HG02840 (cell line): ENCODE measurements at regions not wholly inside any gene's neighbourhood (a gene's known extent, or its start where the extent isn't known, plus 50 kb on each side); places are given as distances from the start of the nearest gene placed in this dataset.
A peak's percentile ranks its signal among the peaks of the same experiment; 100 is the strongest.
"Not testable (repeated sequence)": the region's sequence is repeated elsewhere in the genome, so short reads cannot be mapped to it uniquely, and the experiment has no call there.

Experiments
- ATAC-seq: cut with Tn5 transposase; IDR thresholded peaks from one replicate; pipeline ENCODE4 v1.9.1; 2021; ENCODE audit warnings: mild to moderate bottlenecking, moderate library complexity, moderate number of reproducible peaks; ENCODE audit not compliant: unreplicated experiment, low FRiP score

DNA sequence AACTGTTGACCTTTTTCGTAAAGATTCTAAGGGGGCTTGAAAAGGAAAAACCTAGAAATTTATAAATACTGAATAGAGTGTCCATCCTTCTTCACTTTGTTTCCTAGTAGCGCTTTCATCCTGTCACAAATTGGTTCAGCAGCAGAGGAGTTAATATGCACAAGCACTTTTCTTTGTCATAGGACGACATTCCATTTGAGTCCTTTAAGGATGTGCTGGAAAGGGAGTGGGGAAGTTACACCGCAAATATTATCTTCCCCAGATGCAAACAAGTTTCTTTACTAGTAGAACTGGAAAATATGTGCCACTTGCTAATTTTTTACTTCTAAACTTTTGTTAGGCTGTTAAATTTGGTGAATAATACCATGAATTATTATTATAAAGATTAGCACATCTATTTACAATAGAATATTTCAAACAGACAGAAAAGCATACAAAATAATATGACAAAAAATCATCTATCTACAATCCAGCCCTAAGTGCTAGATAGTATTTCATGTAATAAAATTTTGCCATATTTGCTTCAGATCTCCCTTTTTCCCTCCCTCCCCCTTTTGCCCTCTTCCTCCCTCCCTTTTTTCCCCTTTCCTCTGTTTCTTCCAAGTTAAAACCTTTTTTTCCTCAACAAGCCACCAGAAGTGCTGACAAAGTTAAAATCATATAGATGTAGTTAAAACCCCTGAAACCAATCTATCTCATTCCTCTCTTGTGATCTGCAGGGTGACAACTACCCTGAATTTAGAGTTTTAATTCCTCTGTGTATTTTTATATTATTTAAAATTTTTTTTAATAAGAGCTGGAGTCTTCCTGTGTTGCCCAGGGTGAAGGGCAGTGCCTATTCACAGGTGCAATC is 50.5 kb upstream of the MAP4K3 start:
- no peak for ATAC-seq

DNA sequence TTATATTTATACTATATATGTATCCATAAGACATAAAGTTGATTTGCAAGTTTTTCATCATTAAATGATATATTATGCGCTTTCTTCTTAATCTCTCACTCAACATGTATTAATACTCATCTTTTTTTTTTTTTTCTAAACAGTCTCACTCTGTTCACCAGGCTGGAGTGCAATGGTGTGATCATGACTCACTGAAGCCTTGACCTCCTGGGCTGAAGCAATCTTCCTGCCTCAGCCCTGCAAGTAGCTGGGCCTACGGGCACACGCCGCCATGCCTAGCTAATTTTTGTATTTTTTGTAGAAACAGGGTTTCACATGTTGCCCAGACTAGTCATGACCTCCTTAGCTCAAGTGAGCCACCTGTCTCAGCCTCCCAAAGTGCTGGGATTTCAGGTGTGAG is 51.4 kb upstream of the MAP4K3 start:
- no peak for ATAC-seq

DNA sequence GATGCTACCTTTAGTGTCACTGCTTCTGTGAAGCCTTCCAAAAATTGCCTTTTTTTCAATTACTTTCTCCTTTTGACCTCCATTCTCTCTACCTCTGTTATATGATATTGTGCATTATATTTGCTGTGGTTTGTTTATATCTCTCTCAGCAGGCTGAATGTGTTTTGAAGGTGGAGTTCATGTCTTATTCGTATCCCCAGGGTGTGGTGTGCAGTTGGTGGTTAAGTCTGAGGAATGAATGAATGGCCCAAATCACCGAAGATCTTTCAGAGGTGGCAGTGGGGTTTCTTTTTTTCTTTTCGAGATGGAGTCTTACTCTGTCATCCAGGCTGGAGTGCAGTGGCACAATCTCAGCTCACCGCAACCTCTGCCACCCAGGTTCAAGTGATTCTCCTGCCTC is 53.5 kb upstream of the MAP4K3 start:
- ATAC-seq, result no peak

DNA sequence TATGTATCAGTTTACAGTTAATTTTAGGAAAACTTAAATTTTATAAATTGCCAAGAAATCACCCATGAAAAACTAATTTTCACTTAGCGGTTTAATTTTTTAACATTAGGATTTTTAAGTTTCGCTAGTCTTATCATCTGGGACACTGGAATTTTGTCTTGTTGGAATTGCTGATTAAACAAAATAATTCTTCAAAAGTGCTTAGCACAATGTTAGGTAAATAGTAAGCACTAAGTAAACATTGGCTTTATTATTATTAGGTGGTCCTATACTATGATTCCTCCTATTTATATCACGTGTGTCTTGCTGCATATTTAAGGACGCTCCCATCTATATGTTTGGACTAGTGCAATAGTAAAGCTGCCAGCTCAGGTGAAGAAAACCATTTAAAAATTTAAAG is 54.6 kb upstream of the MAP4K3 start:
- ATAC-seq, result no peak

DNA sequence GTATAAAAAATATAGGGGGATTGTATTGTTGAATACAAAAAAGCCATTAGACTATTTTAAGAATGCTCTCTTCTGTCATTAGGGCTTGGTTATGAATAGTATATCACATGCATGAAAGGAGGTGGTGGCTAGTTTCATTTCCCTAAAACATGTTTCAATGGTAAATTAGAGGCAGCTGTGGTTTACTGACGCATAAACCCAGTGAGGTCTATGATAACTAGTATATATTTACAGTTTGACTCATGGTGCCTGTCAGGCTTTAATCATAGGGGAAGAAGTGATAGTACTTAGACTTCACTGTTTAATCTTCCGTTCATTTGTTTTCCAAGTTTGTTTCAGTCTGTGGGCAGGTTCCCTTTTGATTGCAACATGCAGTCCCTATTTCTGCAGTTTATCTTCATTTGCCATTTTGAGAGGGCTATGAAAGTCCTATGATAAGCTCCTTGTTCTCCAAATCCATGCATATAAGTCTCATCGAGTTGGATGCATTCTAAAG is 55.1 kb upstream of the MAP4K3 start:
- peak; percentile 98 for ATAC-seq

DNA sequence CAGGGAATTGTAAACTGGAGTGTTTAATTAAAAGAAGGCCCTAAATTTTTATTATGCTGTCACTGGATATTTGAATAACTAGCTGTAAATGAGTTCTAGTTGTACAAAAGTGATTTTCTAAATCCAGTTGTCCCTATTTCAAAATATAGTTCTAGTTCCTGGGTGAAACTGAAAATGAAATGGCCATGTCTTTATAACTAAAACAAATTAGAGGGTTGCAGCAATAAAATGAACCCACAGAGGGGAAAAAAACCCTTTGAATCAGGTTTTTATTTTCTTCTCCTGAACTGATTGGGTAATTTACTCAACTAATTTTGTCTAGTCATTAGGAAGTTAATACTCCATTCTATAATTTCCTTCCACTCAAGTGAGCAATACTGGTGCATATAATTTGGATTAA is 55.6 kb upstream of the MAP4K3 start:
- ATAC-seq, result no peak

DNA sequence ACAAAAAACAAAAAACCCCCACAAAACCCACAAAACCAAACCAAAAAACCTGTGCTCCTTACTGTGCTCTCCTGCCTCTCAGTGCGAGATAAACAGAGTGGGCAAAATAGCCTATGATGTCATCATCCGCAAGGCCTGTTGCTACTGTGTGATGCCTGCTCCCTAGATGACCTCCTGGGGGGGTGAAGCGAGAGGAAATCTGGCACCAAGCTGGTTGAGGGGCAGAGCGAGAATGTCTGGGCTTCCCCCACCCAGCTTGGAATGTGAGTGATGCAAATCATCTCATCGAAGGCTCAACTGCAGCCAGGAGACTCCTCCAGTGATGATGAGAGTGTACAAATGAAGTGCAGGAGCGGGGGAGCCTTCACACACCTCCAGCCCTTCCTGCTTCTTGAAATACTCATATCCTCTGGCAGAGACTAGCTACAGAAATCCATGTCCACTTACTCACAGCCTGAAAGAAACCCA is 57.7 kb upstream of the MAP4K3 start:
- ATAC-seq, result no peak

DNA sequence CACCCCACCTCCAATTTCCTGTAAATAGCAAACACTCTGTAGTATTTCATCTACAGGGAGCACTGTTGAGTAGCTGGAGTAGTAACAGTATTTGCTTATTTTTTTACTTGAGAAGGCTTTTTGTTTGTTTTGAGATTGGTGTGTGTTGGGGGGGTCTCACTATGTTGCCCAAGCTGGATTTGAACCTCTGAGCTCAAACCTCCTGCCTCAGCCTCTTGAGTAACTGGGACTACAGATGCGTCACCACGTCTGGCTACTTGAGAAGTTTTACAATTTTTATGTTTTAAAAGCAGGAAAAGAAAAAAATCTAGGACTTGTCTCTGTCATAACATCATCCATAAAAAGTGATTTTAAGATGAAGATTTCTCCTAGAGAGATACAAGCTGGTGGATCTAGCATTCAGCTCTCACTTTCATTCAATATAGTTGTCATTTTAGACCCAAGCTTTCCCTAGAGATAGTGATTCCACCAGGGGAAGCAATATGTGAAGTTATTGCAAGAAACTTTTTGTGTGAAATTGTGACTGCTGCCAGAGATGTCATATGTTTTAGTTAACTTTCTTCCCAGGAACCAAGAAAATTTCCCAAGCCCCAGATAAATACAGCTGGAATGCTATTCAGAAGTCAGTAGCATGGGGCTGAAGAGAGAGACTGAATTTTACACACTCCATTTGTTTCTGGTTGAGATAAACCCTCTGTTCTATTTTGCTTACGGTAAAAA is 60.2 kb upstream of the MAP4K3 start:
- no peak for ATAC-seq

DNA sequence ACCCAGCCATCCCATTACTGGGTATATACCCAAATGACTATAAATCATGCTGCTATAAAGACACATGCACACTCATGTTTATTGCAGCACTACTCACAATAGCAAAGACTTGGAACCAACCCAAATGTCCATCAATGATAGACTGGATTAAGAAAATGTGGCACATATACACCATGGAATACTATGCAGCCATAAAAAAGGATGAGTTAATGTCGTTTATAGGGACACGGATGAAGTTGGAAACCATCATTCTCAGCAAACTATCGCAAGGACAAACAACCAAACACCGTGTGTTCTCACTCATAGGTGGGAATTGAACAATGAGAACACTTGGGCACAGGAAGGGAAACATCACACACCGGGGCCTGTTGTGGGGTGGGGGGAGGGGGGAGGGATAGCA is 61.1 kb upstream of the MAP4K3 start:
- ATAC-seq, result not testable (repeated sequence)

DNA sequence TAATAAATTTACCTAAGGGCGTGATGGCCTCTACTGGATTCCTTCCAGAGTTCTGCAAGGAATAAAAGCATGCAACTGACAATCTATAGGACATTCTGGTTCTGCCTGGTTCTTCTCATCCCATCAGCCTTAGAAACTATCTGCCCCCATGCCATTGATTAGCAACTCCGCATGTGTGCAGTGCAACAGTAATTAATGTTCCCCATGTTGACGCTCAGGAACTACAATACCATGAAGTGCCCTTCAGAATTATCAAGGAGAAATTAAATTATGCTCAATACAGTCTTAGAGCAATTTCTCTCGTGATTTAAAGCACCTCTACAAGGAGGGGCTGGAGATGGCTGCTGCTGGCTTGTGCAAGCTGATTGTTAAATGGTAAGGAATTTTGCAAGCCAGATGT is 61.7 kb upstream of the MAP4K3 start:
- ATAC-seq, result no peak

DNA sequence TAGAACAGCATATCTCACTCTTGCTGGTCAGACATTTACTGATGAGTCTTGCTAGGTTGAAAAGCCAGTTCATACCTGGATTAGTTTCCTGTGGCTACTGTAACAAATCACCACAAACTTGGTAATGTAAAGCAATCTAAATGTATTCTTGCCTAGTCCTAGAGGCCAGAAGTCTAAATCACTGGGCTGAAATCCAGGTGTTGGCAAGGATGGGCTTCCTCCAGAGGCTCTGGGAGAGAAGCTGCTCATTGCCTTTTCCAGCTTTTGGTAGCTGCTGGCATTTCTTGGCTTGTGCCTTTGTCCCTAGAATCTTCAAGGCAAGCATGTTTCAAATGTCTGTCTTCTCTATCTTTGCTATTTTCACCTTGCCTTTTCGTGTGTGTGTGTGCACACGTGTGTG is 62.3 kb upstream of the MAP4K3 start:
- no peak for ATAC-seq

DNA sequence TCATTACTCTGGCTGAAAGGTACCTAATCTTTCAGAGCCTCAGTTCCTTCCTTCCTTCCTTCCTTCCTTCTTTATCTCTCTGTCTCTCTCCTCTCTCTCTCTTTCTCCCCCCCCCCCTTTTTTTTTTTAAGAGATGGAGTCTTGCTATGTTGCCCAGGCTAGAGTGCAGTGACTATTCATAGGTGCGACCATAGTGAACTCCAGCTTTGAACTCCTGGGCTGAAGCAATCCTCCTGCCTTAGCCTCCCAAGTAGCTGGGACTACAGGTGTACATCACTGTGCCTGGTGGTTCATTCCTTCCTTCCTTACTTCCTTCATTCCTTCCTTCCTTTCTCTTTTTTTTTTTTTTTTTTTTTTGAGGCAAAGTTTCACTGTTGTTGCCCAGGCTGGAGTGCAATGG is 64.3 kb upstream of the MAP4K3 start:
- ATAC-seq, result no peak

DNA sequence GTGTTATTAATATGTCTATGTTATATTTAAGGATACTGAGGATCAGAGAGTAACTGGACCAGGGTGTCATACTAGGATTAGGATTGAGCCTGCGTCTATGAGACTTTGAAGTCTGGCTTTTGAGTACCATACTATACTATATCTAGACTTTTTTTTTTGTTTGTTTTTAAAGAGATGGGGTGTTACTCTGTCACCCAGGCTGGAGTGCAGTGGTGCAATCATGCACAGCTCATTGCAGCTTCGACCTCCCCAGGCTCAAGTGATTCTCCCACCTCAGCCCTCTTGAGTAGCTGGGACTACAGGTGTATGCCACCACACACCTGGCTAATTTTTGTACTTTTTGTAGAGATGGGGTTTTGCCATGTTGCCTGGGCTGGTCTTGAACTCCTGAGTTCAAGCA is 66.2 kb upstream of the MAP4K3 start:
- no peak for ATAC-seq

DNA sequence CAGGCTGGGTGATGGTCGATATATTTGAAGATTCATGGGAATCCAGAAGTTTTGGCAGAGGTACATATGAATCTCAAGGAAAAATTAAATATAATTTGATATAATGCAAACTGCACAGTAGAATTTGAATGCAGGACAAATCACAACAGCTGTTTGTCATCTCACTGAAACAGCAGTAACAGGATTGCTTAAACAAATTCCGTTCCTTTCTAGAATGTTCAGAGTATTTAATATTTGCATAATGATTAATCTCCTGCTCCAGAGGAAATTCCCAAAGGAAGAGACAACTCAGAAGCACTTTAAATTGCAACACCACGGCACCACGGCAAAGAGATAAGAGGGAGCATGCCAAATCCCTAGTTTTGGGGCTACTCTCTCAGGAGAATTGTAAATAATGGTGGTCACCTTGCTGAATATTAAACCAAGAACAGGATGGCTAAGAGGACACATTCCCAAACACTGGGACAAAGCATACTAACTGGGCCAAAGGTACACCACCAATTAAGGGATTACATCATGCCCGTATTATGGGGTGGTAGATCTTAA is 67.8 kb upstream of the MAP4K3 start:
- no peak for ATAC-seq

DNA sequence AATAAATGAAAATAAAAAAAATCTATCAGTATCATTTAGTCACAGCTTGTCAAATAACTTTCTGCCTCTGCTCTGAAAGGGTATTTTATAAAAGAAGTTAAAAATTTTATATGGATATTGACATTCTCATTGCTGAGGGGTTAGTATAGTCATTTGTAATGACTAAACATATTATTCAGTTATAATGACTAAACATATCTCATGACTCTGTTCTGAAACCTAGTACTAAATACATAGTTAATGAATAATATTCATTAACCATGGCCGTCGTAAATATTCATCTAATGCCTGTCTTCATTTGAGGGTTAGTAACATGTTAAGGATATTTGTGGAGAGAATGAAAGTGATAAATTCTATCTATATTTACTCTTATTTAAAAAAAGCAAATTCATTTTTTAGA is 69.1 kb upstream of the MAP4K3 start:
- no peak for ATAC-seq

DNA sequence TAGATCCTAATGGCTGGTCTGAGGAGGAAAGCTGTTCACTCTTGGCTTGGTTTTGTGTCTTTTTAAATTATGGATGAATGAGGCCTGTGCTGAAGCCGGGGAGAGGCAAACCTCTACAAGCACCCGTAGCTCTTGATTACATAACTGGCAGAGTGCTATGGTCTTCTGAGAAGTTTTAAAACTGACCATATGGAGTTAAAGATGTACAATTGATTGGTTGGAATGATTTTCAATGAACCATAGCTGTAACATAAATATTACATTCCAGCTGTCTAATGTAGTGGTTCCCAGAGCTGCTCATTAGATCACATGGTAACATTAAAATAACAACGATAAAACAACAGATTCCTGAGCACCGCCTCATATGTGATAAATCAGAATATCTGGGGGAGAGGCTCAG is 71.1 kb upstream of the MAP4K3 start:
- ATAC-seq, result no peak

DNA sequence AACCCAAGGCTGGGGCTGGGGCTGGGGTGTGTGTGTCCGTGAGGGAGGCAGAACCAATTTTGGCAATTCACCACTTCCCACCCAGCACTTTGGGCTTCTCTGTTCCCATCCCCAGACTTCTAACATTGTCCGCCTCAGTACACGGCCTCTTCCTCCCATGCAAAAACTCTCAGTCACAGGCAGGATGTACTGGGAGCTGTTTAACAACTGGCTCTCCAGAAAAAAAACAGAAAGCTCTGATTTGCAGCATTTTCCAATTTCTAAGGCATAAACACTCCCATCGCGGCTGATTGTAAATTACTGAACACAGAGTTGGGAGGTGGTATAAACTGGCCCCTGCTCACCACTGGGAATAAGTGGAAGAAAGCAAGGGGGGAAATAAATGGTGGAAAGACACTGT is 73.1 kb upstream of the MAP4K3 start:
- no peak for ATAC-seq

DNA sequence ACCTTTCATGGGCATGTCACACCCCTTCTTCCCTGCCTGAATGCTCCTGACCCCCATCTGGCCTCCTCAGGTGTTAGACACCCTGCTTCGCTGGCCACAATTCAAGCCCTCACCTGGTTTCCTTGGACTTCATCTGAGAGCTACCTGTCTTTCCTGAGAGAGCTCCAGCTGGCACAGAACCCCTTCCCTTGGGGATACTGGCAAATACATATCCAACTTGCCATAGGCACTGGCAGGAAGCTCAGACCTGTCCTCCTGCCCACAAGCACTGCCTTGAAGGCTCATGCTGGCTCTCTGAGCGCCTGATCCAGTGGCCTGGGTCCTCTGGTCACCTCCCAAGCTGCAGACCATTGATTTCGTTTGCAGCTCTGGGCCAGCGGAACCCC is 74.1 kb upstream of the MAP4K3 start:
- ATAC-seq, result no peak

DNA sequence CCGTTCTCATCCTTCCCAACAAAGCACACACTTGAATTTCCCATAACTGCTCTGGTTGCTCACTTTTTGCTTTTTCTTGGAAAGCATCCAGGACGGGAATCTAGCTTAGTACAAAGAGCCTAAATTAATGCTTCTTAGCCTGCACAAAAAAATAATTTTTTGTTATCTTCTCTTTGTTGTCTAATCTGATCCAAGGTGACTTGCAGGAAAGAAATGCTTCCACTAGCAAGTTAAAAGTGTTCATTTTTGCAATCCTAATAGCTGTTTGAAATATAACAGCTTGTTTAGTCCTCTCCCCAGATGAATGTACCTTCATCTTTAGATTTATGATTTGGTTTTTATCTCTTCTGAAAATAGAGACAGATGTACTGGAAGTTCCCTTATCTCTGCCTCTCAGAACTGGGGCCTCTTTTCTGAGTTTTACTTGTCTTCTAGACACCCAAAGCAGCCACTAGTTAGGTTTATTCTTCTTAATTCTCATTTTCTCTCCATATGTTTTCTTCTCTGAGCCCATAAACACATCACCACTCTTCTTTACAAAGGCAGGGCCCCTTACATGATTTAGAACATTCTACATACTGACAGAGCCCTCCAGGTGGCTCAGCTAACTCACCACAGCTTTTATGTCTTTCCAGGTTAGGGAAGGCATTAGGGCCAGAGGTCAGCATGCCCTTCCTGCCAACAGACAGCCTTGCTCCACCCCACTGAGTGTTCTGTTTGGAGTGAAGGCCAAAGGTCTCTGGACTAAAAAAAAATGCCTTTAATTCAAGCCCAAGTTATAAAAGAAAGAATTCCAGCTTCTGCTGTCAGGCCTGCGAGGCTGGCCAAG is 74.7 kb upstream of the MAP4K3 start:
- no peak for ATAC-seq

DNA sequence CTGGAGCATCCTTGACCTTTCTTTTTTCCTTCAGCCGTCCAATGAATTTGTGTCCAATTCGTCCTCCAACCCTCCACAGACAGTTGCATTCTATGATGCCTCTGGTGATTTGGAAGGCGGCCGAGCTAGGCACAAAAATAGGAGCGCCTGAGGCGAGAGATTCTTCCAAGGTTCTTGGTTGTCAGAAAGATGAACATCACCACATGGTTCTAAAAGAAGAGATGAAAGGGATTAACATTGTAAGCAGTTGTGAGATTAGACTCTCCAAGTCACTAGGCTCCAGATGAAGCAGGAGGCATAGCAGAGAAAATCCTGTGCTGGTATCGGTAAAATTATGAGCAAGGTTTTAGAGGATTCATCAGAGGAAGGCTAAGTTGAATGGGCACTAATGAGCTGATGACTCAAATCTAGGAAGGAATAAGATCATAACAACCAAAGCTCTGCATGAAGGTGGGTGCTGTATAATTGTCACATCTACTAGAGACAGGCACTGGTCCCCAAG is 75.4 kb upstream of the MAP4K3 start:
- ATAC-seq, result no peak
